Stimulated activated CD4-positive, alpha-beta T cell treated with anti-CD3 and anti-CD28 coated beads, Interleukin-2, amount 100 ng/mL, for 24 hours (primary cell): ENCODE measurements at regions not wholly inside any gene's neighbourhood (a gene's known extent, or its start where the extent isn't known, plus 50 kb on each side); places are given as distances from the start of the nearest gene placed in this dataset.

Source experiments
- DNase-seq, 2 donors: peaks; one replicate each; pipeline ENCODE4 v3.0.0-alpha.2; 2020

GRCh38 chr2:236884569-236885175, 201.0 kb upstream of the COPS8 start:
- no peak for DNase-seq

DNA sequence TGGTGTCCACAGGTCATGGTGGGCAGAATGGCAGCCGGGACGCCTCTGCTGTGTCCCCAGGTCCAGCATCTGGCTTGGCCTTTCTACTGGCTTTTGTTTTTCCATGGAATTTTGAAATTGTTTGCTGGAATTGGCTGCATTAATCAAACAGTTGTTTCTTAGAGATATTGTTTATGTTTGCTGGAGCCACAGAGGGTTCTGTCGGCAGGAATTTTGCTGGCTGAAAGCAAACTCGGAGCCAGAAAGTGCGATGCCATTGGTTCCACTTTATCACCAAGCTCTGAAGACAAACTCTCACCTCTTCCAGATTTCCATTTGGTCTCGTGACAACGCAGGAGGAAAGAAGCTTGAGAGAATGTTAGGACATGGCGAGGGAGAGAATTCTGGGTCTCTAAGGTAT, 199.2 kb upstream of the COPS8 start:
- DNase-seq: no peak

GRCh38 chr2:236887531-236887930, 198.2 kb upstream of the COPS8 start:
- no peak for DNase-seq

GRCh38 chr2:236887953-236888793, 197.5 kb upstream of the COPS8 start:
- no peak for DNase-seq

DNA sequence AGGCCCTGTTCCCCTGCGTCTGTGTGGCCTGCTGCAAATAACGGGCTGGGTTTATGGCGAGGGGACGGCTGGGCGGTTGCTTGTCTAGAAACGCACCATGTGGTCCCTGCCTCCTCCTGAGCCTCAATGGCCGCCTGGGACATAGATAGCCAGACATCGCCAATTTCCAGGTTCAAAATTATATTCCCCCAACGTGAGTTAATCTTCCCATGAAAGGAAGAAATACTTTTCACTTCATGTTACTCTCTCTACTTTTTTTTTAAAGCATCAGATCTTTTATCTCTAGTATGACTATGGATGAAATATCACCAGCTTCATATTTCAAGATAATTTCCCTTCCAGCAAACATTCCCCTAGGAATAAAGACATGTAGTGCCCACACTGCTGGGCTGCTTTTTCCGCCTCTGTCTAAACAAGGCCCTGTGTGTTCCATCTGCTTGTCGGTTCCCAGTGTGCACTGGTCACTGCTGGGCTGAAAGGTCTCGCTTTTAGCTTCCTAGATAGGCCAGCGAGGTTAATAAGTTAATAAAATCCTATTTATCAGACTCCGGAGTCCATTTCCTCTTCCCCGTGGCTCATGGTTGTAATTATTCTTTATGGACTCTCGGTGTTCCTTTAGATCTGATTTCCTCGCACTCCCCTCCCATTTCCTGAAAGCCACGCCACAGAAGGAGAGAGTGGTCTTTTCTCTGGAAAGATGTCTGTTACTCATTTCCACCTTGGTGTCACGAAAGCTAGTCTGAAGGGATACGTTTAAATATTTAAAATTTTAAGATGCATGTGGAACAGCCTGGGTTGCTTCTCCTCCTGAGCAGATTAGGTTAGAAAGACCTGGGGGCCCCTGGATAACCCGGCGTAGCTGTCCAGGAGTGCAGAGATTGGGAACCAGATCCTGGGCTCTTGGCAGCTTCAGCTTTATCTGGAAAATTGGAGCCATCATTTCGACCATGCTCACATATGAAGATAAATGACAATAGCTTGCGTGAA, 196.6 kb upstream of the COPS8 start:
- no peak for DNase-seq

GRCh38 chr2:236889791-236890704, 195.6 kb upstream of the COPS8 start:
- DNase-seq: no peak

GRCh38 chr2:236892721-236893120, 193.0 kb upstream of the COPS8 start:
- DNase-seq: no peak

- no peak for DNase-seq
Measured at GRCh38 chr2:236894791-236895190, 190.9 kb upstream of the COPS8 start.

DNA sequence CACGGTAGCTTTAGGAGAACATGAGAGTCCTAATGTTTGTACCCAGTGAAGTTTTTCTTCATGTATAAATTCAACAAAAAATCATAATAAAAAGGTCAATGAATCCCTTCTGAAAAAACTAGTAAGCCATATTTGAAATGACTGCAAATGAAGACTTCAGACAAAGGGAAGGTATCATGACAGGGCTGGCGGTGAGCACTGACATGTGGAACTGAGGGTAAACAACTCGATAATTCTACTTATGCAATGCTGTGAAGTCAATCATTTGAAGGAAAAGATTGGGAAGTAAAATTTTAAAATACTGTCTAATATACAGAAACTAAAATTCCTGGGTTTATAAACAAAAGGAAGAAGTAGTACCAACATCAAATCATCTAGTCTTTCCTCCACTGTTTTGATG, 190.2 kb upstream of the COPS8 start:
- DNase-seq: no peak

- no peak for DNase-seq
Measured at GRCh38 chr2:236896688-236897087, 189.0 kb upstream of the COPS8 start.

- DNase-seq: no peak
Measured at GRCh38 chr2:236899146-236899545, 186.5 kb upstream of the COPS8 start.

GRCh38 chr2:236899950-236900640, 185.6 kb upstream of the COPS8 start:
- no peak for DNase-seq

DNA sequence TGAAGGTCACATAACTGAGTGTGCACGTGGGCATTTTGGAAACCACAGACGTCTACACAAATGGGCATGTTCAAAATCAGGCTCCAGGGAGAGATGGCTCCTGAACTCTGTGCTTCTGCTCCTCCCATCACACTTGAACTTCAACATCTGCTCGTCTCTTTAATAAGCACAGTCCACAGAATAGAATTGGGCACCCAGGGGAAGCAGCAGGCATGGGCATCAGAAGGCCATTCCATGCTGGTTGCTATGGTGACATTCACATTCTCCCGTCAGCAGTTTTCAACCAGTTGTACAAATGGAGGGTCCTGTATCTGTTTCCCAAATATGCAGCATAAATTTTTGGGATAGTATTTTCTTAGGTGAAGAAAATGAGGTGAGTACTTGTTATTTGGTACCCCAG, 183.7 kb upstream of the COPS8 start:
- no peak for DNase-seq

GRCh38 chr2:236903978-236904377, 181.7 kb upstream of the COPS8 start:
- DNase-seq: no peak

DNA sequence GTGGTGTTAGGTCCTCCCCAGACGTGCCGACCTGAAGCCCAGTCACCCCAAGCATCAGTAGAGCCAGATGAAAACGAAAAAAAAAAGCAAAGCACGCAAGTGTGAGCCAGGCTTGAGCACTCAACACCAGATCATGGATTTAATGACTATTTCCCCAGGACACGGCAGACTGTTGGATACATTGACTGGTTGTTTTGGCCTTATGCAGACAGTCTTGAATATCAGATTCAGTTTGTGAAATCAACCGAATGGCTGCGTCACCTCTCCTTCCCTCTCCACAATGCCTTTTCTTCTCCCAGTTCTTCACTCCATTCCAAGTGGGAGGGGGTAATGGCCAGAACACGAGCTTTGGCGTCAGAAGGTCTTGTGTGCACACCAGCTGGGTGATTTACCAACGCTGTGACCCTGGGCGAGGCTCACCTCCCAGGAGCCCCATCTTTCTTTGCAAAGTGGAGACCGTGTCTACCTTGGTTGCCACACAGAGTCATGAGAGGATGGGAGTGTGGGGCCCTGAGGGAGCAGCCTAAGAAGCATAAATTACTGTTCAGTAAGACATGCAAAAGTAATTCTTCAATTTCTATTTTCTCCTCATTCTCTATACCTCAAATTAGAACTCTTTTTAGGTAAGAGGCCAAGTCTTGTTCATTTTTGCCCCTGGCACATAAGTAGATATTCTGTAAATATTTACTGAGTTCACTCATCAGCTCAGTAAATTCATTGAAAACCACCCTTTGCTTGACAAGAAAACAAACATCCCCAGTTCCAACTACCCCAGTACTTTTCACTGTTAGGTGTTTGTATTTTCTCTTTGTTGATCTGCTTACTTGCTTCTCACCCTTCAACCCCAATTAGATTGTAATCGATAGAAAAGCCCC, 181.1 kb upstream of the COPS8 start:
- no peak for DNase-seq

DNA sequence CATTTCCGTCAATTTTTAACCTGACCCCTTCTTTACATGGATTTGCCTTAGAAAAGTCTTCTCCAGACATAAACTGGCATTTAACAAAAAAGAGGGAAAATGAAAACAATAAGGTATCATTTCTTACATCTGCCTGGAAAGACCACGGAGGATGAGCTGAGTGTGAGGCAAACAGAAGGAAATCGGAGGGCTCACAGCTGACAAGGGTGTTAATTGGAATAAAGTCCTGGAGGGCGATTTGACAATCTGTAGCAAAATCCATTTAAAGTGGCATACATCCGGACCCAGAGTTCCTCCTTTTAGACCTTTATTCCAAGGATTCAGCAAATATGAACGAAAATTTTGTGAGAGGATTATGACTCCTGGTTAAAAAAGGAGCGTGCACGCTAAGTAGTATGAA, 179.7 kb upstream of the COPS8 start:
- DNase-seq: no peak

DNA sequence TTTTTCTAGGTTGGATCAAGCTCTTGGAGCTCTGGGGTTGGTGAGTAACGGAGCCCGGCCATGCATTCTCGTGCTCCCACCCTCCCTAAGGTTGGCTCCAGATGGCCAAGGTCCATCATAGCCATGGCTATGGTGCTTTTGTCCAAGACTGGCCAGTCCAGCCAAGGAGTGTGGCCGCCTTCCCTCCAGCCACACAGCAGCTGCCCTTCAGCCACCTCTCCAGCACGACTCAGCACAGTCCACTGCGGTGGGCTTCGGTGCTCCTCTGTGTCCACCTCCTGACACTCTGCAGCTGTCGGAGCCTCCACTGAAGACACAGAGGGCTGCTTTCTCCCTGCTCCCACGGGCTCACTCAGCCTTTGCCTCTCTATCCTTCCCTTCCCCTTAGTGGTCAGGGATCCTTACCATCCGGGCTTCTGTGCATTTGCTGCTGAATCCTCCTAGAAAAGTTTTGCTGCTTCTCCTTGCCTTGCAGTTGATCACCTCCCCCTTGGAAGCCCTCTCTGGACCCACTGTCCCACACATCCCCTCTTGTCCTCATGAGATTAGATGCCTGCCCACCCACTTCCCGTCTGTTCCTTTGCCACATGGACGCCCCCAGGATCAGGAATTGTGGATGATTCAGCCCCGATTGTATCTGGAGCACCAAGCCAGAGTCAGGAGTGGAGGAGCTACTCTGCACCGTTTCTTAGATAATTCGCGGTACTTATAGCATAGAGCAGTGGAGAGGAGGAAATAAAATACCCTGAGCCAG, 177.1 kb upstream of the COPS8 start:
- DNase-seq: no peak

DNA sequence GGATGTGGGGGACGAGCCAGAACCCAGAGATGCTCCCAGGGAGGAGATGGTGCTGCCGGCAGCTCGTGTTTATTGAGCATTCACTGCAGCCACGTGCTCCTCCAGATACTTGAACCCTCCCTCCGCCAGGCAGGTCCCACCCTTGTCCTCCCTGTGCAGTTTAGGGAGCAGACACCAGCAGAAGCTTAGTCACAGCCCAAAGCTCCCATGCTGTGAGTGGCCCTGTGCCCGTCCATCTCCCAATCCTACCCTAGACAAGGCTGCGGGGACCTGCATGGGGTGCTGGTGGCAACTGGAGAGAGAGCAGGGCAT, 176.5 kb upstream of the COPS8 start:
- DNase-seq: no peak

DNA sequence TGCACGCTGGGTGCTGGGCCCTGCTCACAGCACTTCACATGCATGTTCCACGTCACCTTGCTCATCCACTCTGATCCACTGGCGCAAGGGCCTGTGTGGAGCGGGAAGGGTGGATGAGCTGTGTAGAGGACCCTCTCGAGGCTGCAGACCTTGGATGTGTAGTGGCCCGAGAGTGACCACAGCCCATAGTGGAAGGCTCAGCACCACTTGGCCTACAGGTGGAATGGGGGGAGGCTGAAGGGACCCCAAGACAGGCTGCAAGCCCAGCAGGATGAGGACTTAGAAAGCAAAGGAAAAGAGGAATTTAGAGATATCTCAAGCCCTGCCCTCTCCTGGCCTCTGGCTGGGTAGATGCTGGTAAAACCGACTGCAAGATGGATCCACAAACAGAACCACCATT, 175.9 kb upstream of the COPS8 start:
- no peak for DNase-seq
